Ureter (tissue), 1 donor: ENCODE measurements at regions not wholly inside any gene's neighbourhood (a gene's known extent, or its start where the extent isn't known, plus 50 kb on each side); places are given as distances from the start of the nearest gene placed in this dataset.

Source experiments
- DNase-seq: peaks from one replicate; pipeline ENCODE4 v3.0.0-alpha.2; 2020; ENCODE audit warnings: low spot score
- donor health status: DM: yes; HTN: yes; CAD: no.

GRCh38 chr2:217199255-217199630 lies 339.4 kb upstream of the TNP1 start:
- DNase-seq, result no peak

- DNase-seq, result no peak
Measured at GRCh38 chr2:217195658-217196446, 336.0 kb upstream of the TNP1 start.

GRCh38 chr2:217195016-217195415 lies 335.2 kb upstream of the TNP1 start:
- DNase-seq, result no peak

- DNase-seq, result no peak
Measured at GRCh38 chr2:217193431-217194340, 333.8 kb upstream of the TNP1 start.

- no peak for DNase-seq
Measured at GRCh38 chr2:217192366-217192765, 332.5 kb upstream of the TNP1 start.

DNA sequence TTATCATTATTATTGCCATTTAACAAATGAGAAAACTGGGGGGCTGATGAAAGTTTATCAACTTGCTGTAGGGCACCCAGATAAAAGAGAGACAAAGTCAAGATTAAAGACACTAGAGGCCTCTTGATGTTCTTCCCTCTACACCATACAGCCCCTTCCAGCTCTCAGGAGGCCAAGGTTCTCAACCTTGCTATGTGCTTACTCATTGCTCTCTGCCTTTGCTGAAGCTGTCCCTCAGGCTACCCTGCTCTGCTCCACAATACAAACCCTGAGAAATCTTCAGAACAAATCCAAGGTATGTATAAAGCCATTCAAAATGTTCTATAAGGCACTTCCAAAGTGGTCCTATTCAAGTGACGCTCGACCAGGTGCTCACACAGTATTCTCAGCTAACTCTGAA lies 329.9 kb upstream of the TNP1 start:
- no peak for DNase-seq

GRCh38 chr2:217189131-217189530 lies 329.3 kb upstream of the TNP1 start:
- DNase-seq, result no peak

DNA sequence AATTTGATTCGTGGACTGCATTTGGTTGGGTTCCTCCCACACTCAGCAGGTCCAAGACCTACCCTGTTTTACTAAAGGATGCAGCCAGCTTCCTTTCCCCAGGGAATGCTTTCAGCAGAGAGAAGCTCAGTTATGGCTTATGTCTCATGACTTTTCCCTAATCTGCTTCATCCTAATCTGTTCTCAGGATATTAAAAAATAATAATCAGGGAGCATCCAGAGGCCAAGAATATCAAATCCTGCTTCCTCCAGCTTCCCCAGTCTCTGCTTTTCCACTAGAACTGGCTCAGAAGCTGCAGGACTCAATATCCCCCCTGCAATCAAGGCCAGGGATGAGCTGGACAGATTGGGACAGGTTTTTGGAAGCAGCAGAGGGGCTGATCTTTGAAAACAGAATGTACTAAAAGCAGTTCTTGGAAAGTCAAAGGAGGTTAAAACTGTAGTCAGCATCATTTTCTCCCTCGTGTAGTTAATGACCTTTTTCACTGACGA lies 326.9 kb upstream of the TNP1 start:
- no peak for DNase-seq

DNA sequence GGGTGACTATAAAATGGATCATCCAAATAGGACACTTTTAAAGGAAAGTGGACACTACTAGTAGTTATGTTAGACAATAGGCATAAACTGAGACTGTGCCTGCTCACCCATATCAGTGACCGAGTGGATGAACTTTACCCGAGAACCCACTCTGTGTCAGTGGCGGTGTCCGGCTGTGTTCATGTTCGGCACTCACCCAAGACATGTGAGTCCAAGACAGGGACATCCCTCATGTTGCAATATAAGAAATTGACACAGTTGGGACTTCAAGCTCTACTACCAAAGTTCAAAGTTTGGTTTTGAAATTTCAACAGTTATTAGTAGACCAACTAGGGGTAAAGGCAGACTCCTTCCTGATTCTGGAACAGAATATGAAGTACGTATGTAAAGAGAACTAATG lies 326.3 kb upstream of the TNP1 start:
- DNase-seq, result no peak

- DNase-seq, result no peak
Measured at GRCh38 chr2:217185265-217185995, 325.6 kb upstream of the TNP1 start.

DNA sequence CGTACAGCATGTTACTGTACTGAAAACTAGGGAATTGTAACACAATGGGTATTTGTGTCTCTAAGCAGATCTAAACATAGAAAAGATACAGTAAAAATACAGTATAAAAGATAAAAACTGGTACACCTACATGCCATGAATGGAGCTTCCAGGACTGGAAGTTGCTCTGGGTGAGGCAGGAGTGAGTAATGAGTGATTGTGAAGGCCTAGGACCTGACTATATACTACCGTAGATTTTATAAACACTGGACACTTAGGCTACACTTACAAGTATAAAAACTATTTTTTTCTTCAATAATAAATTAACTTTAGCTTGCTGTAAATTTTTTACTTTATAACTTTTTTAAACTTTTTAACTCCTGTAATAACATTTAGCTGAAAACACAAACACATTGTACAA lies 324.4 kb upstream of the TNP1 start:
- DNase-seq, result no peak

DNA sequence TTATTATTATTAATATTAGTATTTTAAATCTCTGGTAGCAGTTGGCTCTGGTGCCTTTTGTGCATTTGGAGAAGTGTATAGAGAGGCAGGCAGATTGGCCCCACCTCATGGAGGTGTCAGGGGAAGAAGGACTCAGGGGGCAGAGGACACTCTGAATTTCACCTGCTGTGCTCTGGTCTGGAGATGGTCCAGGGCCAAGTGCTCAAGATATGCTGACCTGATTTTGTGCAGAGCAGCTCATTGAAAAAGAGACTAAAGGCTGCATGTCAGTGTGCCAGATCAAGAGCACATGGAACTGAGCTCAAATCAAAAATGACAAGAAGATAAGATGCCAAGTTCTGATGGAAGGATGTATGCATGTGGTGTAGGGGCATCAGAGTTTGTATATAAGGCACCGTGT lies 323.6 kb upstream of the TNP1 start:
- no peak for DNase-seq

GRCh38 chr2:217182926-217183325 lies 323.1 kb upstream of the TNP1 start:
- no peak for DNase-seq

DNA sequence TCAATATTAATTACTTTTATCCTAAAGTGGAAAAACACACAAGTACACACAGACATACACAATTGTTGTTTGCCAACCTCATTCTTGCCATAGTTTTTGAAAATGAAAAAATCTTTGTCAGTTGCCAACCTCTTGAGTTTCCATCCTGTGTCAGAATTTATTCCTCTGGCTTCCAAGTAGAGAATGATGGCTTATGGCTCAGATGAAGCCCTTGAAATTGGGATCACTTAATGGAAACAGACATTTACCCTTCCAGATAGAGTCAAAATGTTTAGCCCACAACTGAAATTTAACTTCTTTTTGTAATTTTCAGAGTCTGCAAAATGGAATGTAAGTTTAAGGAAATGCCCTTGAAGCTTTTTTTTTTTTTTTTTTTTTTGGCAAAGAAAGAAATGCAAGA lies 321.6 kb upstream of the TNP1 start:
- DNase-seq, result no peak

GRCh38 chr2:217179854-217180253 lies 320.0 kb upstream of the TNP1 start:
- no peak for DNase-seq

- no peak for DNase-seq
Measured at GRCh38 chr2:217178341-217178740, 318.5 kb upstream of the TNP1 start.

DNA sequence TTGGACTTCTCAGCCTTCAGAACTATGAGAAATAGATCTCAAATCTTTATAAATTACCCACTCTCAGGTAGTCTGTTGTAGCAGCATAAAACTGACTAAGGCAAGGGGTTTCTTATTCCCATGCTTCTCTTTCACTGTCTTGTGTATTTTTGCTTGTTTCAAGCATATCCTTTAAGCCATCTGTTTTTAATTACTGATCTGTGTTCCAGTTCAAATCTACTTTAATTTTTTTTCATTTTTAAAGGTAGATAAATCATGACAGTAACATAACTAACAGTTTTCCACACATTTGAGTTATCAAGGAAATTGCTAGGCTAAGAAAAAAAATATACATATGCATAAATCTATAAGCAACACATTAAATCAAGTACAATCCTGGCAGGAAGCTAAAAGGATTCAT lies 317.9 kb upstream of the TNP1 start:
- DNase-seq, result no peak

GRCh38 chr2:217171874-217172273 lies 312.0 kb upstream of the TNP1 start:
- no peak for DNase-seq

DNA sequence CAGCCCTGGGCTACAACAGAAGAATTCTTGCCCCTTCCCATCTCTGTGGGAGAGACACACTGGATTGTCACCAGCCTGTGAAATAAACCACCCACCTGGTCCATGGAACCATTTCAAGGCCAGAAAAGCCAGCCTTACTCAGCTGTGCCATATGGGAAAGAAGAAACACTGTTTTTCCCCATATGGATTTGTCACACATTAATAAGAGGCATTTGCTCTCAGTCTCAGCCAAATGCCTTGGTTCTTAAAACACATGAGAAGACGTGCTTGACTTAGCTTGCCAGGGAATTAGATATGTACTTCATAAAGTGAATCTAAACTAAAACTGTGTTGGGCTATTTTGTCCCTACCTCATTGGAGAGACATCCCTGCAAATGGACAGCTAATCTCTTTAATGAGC lies 308.6 kb upstream of the TNP1 start:
- no peak for DNase-seq

DNA sequence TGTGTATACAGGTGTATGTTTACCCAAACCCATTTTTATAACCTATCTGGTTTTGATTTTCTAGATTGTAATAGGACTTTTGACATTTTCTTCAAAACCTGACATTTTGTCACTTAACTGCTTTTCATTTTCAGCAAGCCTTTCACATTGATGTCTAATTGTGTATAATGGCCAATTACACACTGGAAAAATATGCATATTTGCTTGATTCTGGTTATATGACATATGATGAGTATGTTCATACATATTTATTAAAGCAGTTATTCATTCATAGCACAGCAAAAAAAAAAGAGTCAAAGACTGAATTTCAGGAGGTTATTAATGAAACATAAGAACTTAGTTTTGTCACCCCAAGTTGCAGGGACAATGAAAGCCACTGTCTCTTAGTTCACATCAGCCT lies 307.7 kb upstream of the TNP1 start:
- DNase-seq, result no peak

DNA sequence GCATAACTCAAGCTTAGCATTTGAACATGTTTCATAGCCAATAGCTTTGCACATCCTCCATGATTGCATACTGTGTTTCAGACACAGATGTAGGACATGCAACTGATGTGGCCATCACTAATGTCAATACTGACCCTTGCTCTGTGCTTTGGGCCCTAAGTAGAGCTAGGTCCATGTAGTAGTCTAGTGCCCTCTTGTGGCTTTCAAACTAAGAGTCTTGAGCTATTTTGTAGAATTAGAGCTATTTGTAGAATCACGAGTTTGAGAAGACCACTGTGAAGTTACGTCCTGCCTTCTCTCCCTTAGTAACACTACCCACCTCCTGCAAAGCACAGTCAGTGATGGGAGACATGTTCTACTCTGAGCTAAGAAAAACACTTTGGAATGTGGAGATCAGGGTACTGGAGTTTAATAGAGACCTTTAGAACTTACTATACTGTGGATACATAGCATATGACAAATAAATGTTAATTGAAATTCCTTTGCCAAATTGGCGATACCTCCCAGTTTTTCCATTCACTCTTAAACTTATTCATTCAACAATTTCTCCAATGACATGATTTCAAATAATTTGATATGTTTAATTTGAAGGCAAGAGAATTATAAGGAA lies 306.5 kb upstream of the TNP1 start:
- no peak for DNase-seq

- no peak for DNase-seq
Measured at GRCh38 chr2:217165547-217165946, 305.7 kb upstream of the TNP1 start.
